ENCODE measurements at regions not wholly inside any gene's neighbourhood (a gene's known extent, or its start where the extent isn't known, plus 50 kb on each side); places are given as distances from the start of the nearest gene placed in this dataset.

GRCh38 chr16:85536411-85537330 lies 76.5 kb upstream of the GSE1 start (continued):
- TF ChIP-seq NONO (IDR thresholded peaks at IDR 0.05) (no peak), NONO (CRISPR knock-in tag; conservative IDR thresholded peaks at IDR 0.05) (peak; percentile 51; the same call in 1 of the 2 replicates), ZNF761 (CRISPR knock-in tag; conservative IDR thresholded peaks at IDR 0.05) (0 out of 2 replicates have a peak, but pooled peaks have one; percentile 79), IRX3 (CRISPR knock-in tag; IDR thresholded peaks at IDR 0.05; ENCODE audit: borderline replicate concordance, low read depth) (no peak), ZNF580 (CRISPR knock-in tag; IDR thresholded peaks at IDR 0.05; ENCODE audit: borderline replicate concordance, low read depth) (no peak), ELK4 (CRISPR knock-in tag; IDR thresholded peaks at IDR 0.05; ENCODE audit: borderline replicate concordance) (0 out of 2 replicates have a peak, but pooled peaks have one; percentile 36), GZF1 (CRISPR knock-in tag; IDR thresholded peaks at IDR 0.05) (no peak), GMEB2 (CRISPR knock-in tag; IDR thresholded peaks at IDR 0.05; ENCODE audit: low read depth) (no peak), RAD51 (IDR thresholded peaks at IDR 0.05; ENCODE audit: borderline replicate concordance) (no peak), ZNF264 (CRISPR knock-in tag; IDR thresholded peaks at IDR 0.05) (0 out of 2 replicates have a peak, but pooled peaks have one; percentile 11), IRF9 (CRISPR knock-in tag; IDR thresholded peaks at IDR 0.05; ENCODE audit: borderline replicate concordance) (0 out of 2 replicates have a peak, but pooled peaks have one; percentile 72)
